Stimulated activated CD4-positive, alpha-beta T cell treated with anti-CD3 and anti-CD28 coated beads, Interleukin-4, amount 100 ng/mL, for 48 hours (primary cell): ENCODE measurements at regions not wholly inside any gene's neighbourhood (a gene's known extent, or its start where the extent isn't known, plus 50 kb on each side); places are given as distances from the start of the nearest gene placed in this dataset.
"Not testable (repeated sequence)": the region's sequence is repeated elsewhere in the genome, so short reads cannot be mapped to it uniquely, and the experiment has no call there.

ENCODE experiments used
- DNase-seq, 2 donors: peaks; one replicate each; pipeline ENCODE4 v3.0.0-alpha.2; 2020; ENCODE audit warnings: low read depth in 2 of 2

GRCh38 chr3:8136553-8136952 lies 365.1 kb upstream of the LMCD1 start:
- no peak for DNase-seq

- no peak for DNase-seq
Measured at GRCh38 chr3:8143186-8143585, 358.4 kb upstream of the LMCD1 start.

- DNase-seq: no peak
Measured at GRCh38 chr3:8145661-8146060, 356.0 kb upstream of the LMCD1 start.

- DNase-seq: no peak
Measured at GRCh38 chr3:8147711-8148110, 353.9 kb upstream of the LMCD1 start.

GRCh38 chr3:8152821-8153418 lies 348.7 kb upstream of the LMCD1 start:
- DNase-seq: no peak

- DNase-seq: no peak
Measured at GRCh38 chr3:8153800-8154199, 347.8 kb upstream of the LMCD1 start.

DNA sequence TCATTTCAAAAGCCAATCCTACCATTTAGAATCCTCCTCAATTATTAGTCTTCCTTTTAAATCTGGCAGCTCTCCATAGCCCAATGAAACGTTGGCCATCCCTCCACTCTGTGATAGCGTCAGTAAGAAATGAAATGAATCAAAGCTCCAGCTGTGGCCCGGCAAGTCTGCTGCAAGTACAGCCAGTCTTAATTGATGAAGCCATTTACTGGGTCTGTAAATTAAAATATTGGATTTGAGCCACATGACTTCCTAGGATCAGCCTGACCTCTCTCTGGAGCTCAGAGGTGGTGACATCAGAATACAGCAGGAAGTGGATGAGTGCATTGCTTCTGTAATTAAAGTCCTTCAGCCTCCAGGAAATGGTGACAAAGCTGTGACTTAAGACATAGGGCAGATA lies 347.0 kb upstream of the LMCD1 start:
- DNase-seq: no peak

GRCh38 chr3:8156138-8156537 lies 345.5 kb upstream of the LMCD1 start:
- DNase-seq: no peak

GRCh38 chr3:8156831-8157230 lies 344.8 kb upstream of the LMCD1 start:
- no peak for DNase-seq

- no peak for DNase-seq
Measured at GRCh38 chr3:8157640-8158039, 344.0 kb upstream of the LMCD1 start.

DNA sequence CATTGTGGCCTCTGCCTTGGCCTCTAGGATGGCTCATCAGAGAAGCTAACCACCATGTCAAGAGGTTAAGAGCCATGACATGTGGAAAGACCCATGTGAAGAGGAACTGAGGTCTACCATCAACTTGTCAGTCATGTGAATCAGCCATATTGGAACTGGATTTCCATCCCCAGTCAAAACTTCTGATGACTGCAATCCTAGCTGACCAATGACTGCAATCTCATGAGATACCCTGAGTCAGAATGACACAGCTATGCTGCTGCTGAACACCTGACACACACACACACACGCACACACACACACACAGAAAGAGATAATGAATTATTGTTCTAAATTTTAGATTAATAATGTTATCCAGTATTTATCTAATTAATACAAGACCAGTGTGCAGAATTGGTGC lies 337.5 kb upstream of the LMCD1 start:
- no peak for DNase-seq

GRCh38 chr3:8166014-8166413 lies 335.6 kb upstream of the LMCD1 start:
- no peak for DNase-seq

DNA sequence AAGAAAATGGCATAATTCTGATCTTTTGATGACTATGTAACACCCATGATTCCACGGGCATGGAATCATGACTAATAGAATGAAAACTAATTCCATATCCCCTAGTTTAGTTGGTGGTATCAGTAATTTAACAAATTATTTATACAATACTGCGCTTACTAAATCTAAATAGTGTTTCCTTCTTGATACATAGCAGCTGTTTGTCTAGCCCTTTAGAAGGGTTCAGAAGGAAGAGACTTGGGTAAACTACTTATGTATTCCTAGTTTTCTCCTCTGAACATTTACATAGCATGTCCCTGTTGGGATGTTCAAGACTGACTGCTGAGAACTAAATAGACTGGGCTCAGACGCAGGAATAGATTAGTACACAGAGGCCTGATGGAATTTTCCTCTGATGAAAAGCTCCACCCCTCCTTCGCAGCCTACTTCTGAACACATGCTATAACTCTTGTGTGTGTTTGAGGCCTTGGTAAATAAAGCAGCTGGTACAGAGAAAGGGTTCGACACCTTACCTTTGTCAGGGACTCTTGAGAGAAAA lies 330.6 kb upstream of the LMCD1 start:
- DNase-seq: no peak

- DNase-seq: no peak
Measured at GRCh38 chr3:8173892-8174291, 327.7 kb upstream of the LMCD1 start.

GRCh38 chr3:8176759-8177483 lies 324.7 kb upstream of the LMCD1 start:
- DNase-seq: not testable (repeated sequence)

DNA sequence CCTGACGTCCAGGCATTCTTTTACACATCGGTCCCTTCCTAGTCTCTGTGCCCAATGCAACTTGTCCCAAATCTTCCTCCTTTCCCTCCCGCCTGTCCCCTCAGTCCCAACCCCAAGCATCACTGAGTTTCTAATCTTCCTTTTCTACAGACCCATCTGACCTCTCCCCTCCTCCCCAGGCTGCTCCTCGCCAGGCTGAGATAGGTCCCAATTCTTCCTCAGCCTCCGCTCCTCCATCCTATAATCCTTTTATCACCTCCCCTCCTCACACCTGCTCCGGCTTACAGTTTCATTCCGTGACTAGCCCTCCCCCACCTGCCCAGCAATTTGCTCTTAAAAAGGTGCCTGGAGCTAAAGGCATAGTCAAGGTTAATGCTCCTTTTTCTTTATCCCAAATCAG lies 323.1 kb upstream of the LMCD1 start:
- not testable (repeated sequence) for DNase-seq

DNA sequence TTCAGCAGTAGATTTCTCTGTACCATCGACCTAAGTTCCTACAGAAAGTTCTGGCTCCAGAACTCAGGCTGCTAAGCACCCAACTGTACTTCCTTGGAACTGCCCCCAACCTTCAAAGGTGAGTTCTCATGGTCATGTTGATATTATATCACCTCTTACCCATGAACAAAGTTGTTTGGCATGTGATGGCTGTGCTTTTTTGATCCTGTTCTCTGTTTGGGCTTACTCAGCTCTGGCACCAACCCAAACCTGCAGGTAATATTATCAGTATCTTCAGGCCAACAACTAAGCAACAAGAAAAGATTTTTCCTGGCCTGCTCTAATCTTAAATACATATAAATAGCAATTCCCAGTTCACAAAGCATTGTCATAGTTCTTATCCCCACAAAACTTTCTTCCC lies 318.7 kb upstream of the LMCD1 start:
- DNase-seq: no peak

DNA sequence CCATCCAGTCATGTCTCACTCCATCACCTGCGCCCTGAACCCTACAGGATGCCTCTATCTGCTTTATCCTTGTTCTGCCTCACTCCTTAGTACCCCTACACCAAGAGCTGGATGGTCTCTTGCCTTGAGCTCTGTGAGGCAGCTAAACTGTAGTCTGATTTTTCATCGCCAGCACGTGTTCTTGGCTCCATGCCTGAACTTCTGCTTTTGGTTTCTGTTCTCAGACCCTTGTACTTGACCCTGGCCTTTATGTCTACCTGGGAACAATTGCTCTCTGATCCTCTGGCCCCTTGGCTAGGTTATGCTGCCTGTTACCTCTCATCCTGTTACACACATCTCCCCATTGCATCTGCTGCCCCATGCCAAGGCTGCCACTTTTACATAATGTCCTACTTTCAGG lies 318.0 kb upstream of the LMCD1 start:
- no peak for DNase-seq

DNA sequence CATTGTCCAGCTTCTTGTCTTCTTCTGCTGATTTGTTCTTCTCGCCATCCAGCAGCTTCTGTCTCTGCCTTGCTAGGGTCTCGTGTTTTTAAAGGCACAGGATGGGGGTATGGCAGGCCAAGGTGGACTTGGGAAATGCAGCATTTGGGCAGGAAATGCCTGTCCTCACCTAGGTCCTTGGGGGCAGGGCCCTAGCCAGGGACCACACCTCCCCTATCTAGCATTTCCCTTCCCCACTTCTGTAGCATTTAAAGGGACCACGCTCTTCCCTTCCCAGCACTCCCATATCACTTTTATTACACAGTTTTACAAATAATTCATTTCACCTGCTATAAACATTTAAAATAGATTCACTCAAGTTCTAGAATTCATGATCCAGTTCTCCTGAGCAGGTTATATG lies 315.4 kb upstream of the LMCD1 start:
- no peak for DNase-seq

GRCh38 chr3:8187996-8188395 lies 313.6 kb upstream of the LMCD1 start:
- DNase-seq: no peak

DNA sequence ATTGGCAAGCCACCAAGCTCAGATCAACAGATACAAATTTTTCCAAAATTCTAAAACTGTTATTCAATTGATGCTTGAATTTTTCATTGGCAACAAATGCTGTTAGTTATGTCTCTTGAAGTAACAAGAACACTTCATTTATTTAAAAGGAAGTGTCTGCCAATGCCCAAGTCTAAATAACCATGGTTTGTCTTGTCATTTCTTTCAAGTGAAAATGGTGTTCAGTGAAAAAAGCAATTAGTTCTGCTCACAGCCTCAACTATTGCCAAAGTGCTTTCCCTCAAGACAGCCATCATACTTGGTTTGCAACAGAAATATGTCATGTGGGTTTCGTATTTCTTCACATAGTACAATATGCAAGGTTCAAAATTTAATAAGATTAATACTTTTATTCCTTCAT lies 312.6 kb upstream of the LMCD1 start:
- no peak for DNase-seq

- DNase-seq: no peak
Measured at GRCh38 chr3:8191406-8191805, 310.2 kb upstream of the LMCD1 start.

DNA sequence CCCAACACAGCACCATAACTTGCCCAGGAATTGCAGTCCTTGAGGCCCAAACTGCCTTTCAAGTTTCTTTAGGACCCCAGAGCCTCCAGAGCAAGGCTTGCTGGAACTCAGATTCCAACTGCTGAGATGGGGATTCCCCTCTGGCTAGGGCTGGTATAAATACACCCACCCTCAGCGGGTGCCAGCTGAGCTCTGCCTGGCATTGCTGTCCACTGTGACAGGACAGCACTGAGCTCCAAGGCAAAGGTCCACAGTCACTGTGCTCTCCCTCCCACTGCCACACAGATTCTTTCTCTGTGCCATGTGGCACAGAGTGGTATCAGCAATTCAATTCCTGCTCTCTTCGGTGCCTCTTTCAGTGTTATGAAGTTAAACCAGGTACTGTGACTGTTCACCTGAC lies 304.2 kb upstream of the LMCD1 start:
- no peak for DNase-seq

- DNase-seq: no peak
Measured at GRCh38 chr3:8198605-8199004, 303.0 kb upstream of the LMCD1 start.
